Testis (tissue), 2 donors: ENCODE measurements at regions not wholly inside any gene's neighbourhood (a gene's known extent, or its start where the extent isn't known, plus 50 kb on each side); places are given as distances from the start of the nearest gene placed in this dataset.
"Not testable (repeated sequence)": the region's sequence is repeated elsewhere in the genome, so short reads cannot be mapped to it uniquely, and the experiment has no call there.

ENCODE experiments used
- CTCF ChIP-seq, 3 experiments: fragments of 450-650 bp in 2 of 3; fragments of 200-600 bp in 1 of 3; sonication (generic) in 1 of 3; IDR thresholded peaks; one replicate each; pipeline ENCODE4 v1.5.1; 2016 to 2019; ENCODE audit warnings: antibody characterized with exemption in 3 of 3, mild to moderate bottlenecking in 2 of 3, moderate library complexity in 1 of 3
- POLR2A ChIP-seq: fragments of 450-650 bp; IDR thresholded peaks from one replicate; pipeline ENCODE4 v1.6.1; 2017; ENCODE audit warnings: antibody characterized with exemption, mild to moderate bottlenecking, moderate library complexity

- TF ChIP-seq POLR2A; CTCF (IDR thresholded peaks at IDR 0.05): not testable (repeated sequence)
These were observed 207.9 kb upstream of the RFX3 start for GRCh38 chr9:3733527-3734262.
